AG09309 (cell line): ENCODE measurements at regions not wholly inside any gene's neighbourhood (a gene's known extent, or its start where the extent isn't known, plus 50 kb on each side); places are given as distances from the start of the nearest gene placed in this dataset.

Source experiments
- DNase-seq: peaks from one replicate; pipeline ENCODE4 v3.0.0-alpha.2; 2010; ENCODE audit warnings: low read depth
- H3K4me3 ChIP-seq: 2 replicates; pipeline ENCODE4 v1.5.1; 2011; ENCODE audit warnings: mild to moderate bottlenecking, low read depth, low read length, moderate library complexity; ENCODE audit not compliant: control insufficient read depth
- TF ChIP-seq, protein P1 (sequence below): IDR thresholded peaks from 2 replicates; pipeline ENCODE4 v1.5.1; 2011; ENCODE audit warnings: mild to moderate bottlenecking, low read depth, low read length, inconsistent platforms; ENCODE audit not compliant: insufficient read depth, control insufficient read depth; ENCODE audit errors: missing control alignments

DNA sequence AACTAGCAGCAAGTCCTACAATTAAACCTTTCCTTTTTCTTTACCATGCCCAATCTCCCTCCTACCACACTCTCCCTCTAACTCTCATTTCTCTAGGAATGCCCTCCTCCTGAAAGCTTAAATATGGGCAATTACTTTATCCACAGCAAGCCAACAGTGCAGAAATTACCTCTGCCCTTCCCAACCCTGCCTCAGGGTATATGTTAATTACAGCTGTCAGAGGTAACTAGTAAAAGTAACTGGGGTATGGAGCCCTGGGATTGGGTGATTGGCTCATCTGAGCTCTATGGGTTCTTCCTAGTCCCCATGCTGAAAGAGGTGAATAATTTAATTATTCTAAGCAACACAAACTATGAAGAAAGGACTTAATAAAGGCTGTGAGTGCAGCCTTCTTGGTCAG, 478.9 kb upstream of the NMUR2 start:
- no peak for DNase-seq
- H3K4me3 ChIP-seq: no peak overlapping the region
- TF ChIP-seq, protein P1, sequence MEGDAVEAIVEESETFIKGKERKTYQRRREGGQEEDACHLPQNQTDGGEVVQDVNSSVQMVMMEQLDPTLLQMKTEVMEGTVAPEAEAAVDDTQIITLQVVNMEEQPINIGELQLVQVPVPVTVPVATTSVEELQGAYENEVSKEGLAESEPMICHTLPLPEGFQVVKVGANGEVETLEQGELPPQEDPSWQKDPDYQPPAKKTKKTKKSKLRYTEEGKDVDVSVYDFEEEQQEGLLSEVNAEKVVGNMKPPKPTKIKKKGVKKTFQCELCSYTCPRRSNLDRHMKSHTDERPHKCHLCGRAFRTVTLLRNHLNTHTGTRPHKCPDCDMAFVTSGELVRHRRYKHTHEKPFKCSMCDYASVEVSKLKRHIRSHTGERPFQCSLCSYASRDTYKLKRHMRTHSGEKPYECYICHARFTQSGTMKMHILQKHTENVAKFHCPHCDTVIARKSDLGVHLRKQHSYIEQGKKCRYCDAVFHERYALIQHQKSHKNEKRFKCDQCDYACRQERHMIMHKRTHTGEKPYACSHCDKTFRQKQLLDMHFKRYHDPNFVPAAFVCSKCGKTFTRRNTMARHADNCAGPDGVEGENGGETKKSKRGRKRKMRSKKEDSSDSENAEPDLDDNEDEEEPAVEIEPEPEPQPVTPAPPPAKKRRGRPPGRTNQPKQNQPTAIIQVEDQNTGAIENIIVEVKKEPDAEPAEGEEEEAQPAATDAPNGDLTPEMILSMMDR: no peak

DNA sequence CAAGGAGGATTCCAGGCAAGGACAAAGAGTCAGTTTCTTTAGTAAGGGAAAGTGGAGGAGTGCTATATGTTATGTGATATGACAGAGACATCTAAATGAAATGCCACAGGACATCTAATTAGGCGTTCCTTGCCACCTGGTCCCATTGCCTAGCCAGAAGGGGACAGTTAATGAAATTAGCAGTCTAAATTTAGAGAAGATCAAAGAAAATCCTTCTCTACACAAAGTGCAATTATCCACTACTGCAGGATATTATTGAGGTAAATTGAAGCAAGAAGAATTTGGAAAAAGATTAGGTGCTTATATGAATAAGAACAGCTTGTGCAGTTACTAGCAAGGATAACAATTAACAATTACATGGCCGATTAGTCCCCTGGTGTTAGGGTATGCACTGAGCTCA, 495.3 kb upstream of the NMUR2 start:
- TF ChIP-seq, protein P1: no peak
- H3K4me3 ChIP-seq: no peak overlapping the region
- DNase-seq: no peak

DNA sequence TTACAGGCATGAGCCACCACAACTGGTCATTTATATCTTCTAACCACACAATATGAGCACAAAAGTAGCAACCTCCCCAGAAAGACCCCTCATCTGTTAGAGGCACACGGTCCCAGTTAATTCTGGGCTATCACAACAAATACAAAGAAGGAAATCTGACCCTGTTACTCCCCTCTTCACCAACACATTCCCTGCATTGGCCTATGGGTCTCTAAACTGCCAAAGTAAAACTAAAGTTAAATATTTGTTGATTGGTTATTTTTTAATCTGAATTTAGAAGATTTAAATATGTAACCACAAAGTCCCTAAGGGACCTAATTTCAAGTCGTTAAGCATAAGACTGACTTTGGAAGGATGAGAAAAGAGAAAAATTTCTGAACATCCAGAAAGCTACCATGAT, 496.7 kb upstream of the NMUR2 start:
- TF ChIP-seq, protein P1: no peak
- DNase-seq: no peak
- no peak overlapping the region for H3K4me3 ChIP-seq

DNA sequence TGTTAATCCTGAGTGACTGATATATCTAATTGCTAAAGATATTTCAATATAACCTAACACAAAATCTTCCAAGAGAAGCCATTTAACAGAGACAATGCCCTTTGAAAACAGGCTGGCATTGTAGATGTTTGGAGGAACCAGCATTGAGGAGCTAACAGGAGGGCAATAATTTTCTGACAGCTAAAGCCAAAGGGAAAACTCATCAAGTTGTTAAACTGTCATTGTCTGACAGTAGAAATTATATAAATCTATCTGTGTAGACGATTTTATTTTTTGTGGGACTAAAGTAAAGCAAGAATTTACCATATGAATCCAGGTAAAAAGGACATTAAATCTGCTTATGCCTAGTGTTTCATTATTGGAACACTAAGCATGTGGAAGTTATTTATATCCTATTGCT, 500.2 kb upstream of the NMUR2 start:
- H3K4me3 ChIP-seq: no peak overlapping the region
- TF ChIP-seq, protein P1: no peak
- no peak for DNase-seq

DNA sequence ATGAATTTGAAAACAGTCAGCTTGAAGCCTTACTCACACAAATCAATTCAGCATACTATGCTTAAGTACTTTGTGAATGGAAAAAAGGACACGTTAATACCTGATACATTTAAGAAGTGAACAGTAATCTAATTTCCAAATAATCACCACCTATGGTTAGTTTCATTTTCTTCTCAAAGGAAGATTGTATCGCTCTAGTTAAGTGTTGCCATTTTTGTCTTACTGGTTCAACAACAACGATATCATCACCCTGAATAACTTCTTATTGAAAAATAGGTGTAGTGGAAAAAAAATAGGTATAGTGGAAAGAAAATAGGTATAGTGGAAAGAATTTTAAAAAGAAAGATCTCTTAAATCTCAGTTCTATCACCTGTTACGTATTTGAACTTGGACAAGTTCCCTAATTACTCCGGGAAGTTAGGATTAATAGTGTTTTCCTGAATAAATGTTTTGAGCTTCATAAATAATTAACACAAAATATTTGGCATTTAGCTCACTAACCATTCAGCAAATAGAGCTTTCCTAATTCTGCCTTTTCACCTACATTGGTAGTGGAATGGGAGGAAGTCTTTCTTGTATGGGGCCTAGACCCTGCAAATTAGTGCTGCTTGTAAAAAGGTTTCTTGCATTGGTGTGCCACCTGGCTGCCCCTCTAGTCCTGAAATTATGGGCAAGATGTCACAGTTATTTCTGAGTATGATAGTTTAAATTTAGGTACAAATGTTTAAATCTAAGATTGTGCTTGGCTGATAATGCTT, 502.6 kb upstream of the NMUR2 start:
- no peak for DNase-seq
- TF ChIP-seq, protein P1: no peak

DNA sequence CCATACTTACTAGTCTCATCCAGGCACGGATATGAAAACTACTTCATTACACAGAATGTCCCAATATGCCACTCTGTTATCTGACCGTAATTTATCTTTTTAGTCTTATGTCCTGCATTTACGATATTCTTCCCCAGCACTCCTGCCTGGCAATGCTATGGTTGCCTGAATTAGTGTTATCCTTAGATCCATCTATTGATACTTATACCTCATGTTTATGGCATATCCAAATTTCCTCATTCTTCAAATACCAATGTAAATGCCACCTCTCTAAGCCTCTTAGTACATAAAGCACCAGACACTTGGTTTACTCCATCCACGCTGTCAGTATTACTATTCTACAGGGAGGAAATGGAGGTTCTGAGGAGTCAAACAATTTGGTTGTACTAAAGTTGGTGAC, 507.8 kb upstream of the NMUR2 start:
- H3K4me3 ChIP-seq: no peak overlapping the region
- no peak for DNase-seq
- TF ChIP-seq, protein P1: no peak

More for the DNA sequence above, 502.6 kb upstream of the NMUR2 start:
- no peak overlapping the region for H3K4me3 ChIP-seq
